Endothelial cell (in vitro differentiated cells): ENCODE measurements at regions not wholly inside any gene's neighbourhood (a gene's known extent, or its start where the extent isn't known, plus 50 kb on each side); places are given as distances from the start of the nearest gene placed in this dataset.

Experiments
- DNase-seq: peaks from one replicate; pipeline ENCODE4 v3.0.0; 2021; ENCODE audit warnings: low spot score
- H3K27ac Mint-ChIP-seq: one replicate; pipeline ENCODE4 v1.8.0; 2021; ENCODE audit warnings: mixed read lengths, inconsistent platforms; ENCODE audit not compliant: unreplicated experiment
- H3K27me3 Mint-ChIP-seq: one replicate; pipeline ENCODE4 v1.8.0; 2021; ENCODE audit warnings: mild to moderate bottlenecking, moderate library complexity, mixed read lengths, inconsistent platforms; ENCODE audit not compliant: unreplicated experiment
- H3K36me3 Mint-ChIP-seq: one replicate; pipeline ENCODE4 v1.8.0; 2021; ENCODE audit warnings: mild to moderate bottlenecking, low read depth, mixed read lengths, inconsistent platforms; ENCODE audit not compliant: unreplicated experiment
- H3K4me1 Mint-ChIP-seq: one replicate; pipeline ENCODE4 v1.8.0; 2021; ENCODE audit warnings: mild to moderate bottlenecking, mixed read lengths, inconsistent platforms; ENCODE audit not compliant: unreplicated experiment
- H3K4me3 Mint-ChIP-seq: one replicate; pipeline ENCODE4 v1.8.0; 2021; ENCODE audit warnings: mild to moderate bottlenecking, mixed read lengths, inconsistent platforms; ENCODE audit not compliant: unreplicated experiment
- H3K9me3 Mint-ChIP-seq: one replicate; pipeline ENCODE4 v1.8.0; 2021; ENCODE audit warnings: mixed read lengths, inconsistent platforms; ENCODE audit not compliant: unreplicated experiment
- TF ChIP-seq, protein P1 (sequence below): fragments of 200-600 bp; sonication (generic); IDR thresholded peaks from one replicate; pipeline ENCODE4 v1.5.0; 2021; ENCODE audit warnings: antibody characterized with exemption; ENCODE audit not compliant: unreplicated experiment

DNA sequence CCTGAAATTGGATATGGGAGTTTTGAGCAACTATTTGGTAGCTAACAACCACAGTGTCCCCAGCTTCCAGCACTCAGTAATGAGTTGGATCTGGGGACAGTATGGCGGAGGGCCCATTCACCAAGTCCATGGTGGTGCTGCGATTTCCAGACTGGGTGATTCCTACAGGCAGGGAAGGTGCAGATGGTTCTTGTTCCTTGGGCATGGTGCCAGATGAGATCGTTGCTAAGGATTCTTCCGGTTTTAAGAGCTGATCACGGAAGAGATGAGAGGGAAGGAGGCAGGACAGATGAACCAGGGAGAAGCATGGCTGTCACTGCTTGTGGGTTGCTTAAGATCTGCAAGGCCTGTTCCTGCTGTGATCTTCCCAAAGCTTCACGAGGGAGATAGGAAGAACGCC, 380.3 kb downstream of the TCERG1L start:
- peaks cover 16% of the 10 kb centered on the region for H3K36me3 Mint-ChIP-seq
- peaks cover 46% of the 10 kb centered on the region for H3K9me3 Mint-ChIP-seq

DNA sequence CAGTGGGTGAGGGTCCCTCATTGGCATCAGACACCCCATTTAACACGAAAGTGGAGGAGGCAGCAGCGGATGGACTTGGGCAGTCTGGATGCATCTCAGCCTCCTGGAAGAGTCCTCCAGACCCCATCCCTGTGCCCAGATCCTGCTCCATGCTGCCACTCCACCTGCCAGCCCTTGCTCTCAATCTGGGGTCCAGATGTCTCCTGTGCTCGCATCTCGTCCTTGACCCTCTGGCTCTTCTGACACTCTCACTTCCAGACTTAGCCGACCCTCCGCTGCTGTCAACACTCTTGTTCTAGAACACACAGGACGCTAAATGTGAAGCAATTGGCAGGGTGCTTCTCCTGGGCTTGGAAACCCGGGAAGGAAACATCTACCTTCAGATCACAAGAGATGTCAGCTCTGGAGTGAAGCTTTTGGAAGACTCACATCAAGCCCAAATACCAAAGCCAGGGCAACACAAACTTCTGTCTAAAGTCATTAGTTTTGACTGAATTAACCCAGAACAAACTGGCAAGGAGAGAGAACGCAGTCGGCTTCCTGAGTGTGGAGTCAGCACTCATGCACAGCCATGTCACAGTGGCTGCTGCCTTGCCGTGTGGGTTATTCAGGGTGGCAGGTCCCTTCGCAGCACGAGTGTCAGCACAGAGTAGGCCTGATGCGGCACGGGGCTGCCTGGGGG, 379.1 kb downstream of the TCERG1L start:
- TF ChIP-seq, protein P1, sequence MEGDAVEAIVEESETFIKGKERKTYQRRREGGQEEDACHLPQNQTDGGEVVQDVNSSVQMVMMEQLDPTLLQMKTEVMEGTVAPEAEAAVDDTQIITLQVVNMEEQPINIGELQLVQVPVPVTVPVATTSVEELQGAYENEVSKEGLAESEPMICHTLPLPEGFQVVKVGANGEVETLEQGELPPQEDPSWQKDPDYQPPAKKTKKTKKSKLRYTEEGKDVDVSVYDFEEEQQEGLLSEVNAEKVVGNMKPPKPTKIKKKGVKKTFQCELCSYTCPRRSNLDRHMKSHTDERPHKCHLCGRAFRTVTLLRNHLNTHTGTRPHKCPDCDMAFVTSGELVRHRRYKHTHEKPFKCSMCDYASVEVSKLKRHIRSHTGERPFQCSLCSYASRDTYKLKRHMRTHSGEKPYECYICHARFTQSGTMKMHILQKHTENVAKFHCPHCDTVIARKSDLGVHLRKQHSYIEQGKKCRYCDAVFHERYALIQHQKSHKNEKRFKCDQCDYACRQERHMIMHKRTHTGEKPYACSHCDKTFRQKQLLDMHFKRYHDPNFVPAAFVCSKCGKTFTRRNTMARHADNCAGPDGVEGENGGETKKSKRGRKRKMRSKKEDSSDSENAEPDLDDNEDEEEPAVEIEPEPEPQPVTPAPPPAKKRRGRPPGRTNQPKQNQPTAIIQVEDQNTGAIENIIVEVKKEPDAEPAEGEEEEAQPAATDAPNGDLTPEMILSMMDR, result no peak
- Mint-ChIP-seq H3K36me3 (peaks cover 16% of the 10 kb centered on the region), H3K27ac (no peak overlapping the region), H3K9me3 (peaks cover 57% of the 10 kb centered on the region), H3K27me3 (peaks cover 8% of the 10 kb centered on the region), H3K4me3 (no peak overlapping the region), H3K4me1 (no peaks in the 10 kb centered on the region)
- no peak for DNase-seq

More for the DNA sequence above, 380.3 kb downstream of the TCERG1L start:
- peaks cover 8% of the 10 kb centered on the region for H3K27me3 Mint-ChIP-seq
- TF ChIP-seq, protein P1, result no peak
- no peak overlapping the region for H3K27ac Mint-ChIP-seq
- H3K4me3 Mint-ChIP-seq, result no peak overlapping the region
- no peaks in the 10 kb centered on the region for H3K4me1 Mint-ChIP-seq
- DNase-seq, result no peak

DNA sequence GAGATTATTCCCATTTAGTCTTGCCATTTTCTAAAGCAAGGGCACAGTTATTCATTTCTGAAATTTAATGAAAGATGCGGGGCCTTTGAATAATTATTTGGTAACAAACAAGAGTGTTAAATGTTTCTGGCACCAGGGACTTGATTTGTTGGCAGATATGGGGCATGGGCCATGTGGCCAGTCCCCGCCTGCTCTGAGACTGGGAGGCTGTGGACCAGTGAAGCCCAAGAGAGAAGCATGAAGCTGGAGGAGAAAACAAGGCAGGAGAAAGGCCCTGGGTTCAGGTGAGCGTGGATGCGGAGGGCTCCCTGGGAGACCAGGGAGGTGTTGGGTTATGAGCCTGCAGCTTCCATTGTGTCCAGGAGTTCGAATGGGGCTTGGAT, 378.5 kb downstream of the TCERG1L start:
- TF ChIP-seq, protein P1, result no peak
- peaks cover 60% of the 10 kb centered on the region for H3K9me3 Mint-ChIP-seq
- no peak overlapping the region for H3K27ac Mint-ChIP-seq
- peaks cover 8% of the 10 kb centered on the region for H3K27me3 Mint-ChIP-seq
- peaks cover 14% of the 10 kb centered on the region for H3K36me3 Mint-ChIP-seq
- H3K4me1 Mint-ChIP-seq, result no peaks in the 10 kb centered on the region
- DNase-seq, result no peak
- no peak overlapping the region for H3K4me3 Mint-ChIP-seq

DNA sequence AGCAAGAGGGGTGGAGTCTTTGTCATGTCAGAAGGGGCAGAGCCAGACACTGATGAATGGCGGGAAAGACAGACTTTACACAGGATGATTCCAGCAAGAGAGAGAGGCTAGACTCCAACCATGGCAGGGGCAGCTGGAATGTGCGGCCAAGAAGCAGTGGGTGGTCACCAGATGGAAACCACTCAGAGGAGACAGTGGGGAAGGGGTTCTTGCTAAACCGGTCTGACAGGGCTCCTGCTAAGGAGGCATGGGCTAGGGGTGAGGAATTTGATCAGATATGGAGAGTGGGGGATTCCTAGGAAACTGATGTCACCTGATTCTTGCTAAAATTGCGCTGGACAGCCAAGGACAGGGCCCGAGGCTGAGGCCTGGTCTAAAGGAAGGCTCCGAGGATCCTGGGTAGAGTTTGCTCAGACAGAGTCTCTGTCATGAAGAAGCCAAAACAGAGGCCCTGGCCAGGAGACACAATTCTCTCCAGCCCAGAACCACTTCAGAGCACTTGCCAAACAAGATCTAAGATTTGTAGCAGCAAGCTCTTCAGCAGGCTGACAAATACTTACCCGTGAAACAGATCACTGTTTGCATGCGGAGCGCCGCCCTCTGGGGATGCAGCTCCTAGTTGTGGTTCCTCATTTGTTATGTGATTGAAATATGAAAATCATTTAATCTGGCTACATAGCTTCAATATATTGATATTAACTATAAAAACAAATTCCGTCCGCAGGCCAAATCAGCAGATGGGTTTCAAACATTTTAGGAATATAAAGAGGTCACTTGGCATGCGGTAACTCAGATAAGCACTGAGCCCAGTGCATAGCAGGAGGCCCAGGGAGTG, 377.0 kb downstream of the TCERG1L start:
- Mint-ChIP-seq H3K27me3 (peaks cover 7% of the 10 kb centered on the region), H3K4me3 (no peak overlapping the region), H3K27ac (no peak overlapping the region), H3K4me1 (no peaks in the 10 kb centered on the region), H3K9me3 (peaks cover 68% of the 10 kb centered on the region), H3K36me3 (peaks cover 16% of the 10 kb centered on the region)
- TF ChIP-seq, protein P1, result no peak
- no peak for DNase-seq

DNA sequence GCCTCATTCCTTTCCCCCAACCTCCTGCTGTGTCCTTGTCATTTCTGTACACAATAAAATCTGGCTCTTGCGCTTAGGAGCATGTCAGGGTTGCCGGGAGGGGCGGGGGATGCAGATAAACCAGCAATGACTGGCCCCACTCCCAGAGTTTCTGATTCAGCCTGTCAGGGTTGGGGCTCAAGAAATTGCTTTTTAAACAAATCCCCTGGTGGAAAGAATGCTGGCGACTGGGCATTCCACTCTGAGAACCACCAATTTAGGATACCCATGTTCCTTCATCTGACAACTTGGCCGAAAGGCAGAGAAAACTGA, 376.4 kb downstream of the TCERG1L start:
- Mint-ChIP-seq H3K4me3 (no peak overlapping the region), H3K9me3 (peaks cover 71% of the 10 kb centered on the region), H3K27me3 (peaks cover 7% of the 10 kb centered on the region), H3K27ac (no peak overlapping the region), H3K4me1 (no peaks in the 10 kb centered on the region), H3K36me3 (peaks cover 17% of the 10 kb centered on the region)
- TF ChIP-seq, protein P1, result no peak
- no peak for DNase-seq
